H9 (cell line): ENCODE measurements at regions not wholly inside any gene's neighbourhood (a gene's known extent, or its start where the extent isn't known, plus 50 kb on each side); places are given as distances from the start of the nearest gene placed in this dataset.

Source experiments
- DNase-seq: peaks from one replicate; pipeline ENCODE4 v3.0.0-alpha.2; 2017
- H2AFZ ChIP-seq: one replicate; pipeline ENCODE4 v1.6.1; 2013; ENCODE audit warnings: mild to moderate bottlenecking, low read length, control low read depth, moderate library complexity
- H2AK5ac ChIP-seq: 2 replicates; pipeline ENCODE4 v1.6.1; 2013; ENCODE audit warnings: low read length, control low read depth, mixed read lengths; ENCODE audit not compliant: insufficient read length
- H2BK120ac ChIP-seq: one replicate; pipeline ENCODE4 v1.6.1; 2013; ENCODE audit warnings: low read depth, mild to moderate bottlenecking, low read length, control low read depth, inconsistent platforms; ENCODE audit not compliant: poor library complexity, severe bottlenecking
- H2BK12ac ChIP-seq: 2 replicates; pipeline ENCODE4 v1.6.1; 2013; ENCODE audit warnings: low read length, control low read depth, mixed read lengths, low read depth; ENCODE audit not compliant: insufficient read length
- H2BK15ac ChIP-seq: 2 replicates; pipeline ENCODE4 v1.6.1; 2013; ENCODE audit warnings: low read depth, low read length, control low read depth
- H2BK20ac ChIP-seq: one replicate; pipeline ENCODE4 v1.6.1; 2013; ENCODE audit warnings: low read depth, mild to moderate bottlenecking, low read length, control low read depth, inconsistent platforms; ENCODE audit not compliant: poor library complexity, severe bottlenecking
- H2BK5ac ChIP-seq: 2 replicates; pipeline ENCODE4 v1.6.1; 2013; ENCODE audit warnings: low read length, control low read depth, mixed read lengths; ENCODE audit not compliant: insufficient read length
- H3K14ac ChIP-seq: 2 replicates; pipeline ENCODE4 v1.6.1; 2013; ENCODE audit warnings: low read length, control low read depth; ENCODE audit not compliant: insufficient read depth
- H3K18ac ChIP-seq: 2 replicates; pipeline ENCODE4 v1.6.1; 2013; ENCODE audit warnings: low read depth, mild to moderate bottlenecking, mixed read lengths, low read length, control low read depth; ENCODE audit not compliant: insufficient read length
- H3K23ac ChIP-seq: 2 replicates; pipeline ENCODE4 v1.6.1; 2013; ENCODE audit warnings: low read length, control low read depth, mixed read lengths, low read depth; ENCODE audit not compliant: insufficient read length
- H3K23me2 ChIP-seq: 2 replicates; pipeline ENCODE4 v1.6.1; 2013; ENCODE audit warnings: low read depth, mild to moderate bottlenecking, mixed read lengths, low read length, control low read depth; ENCODE audit not compliant: insufficient read length, poor library complexity, severe bottlenecking
- H3K27ac ChIP-seq: 2 replicates; pipeline ENCODE4 v1.5.1; 2013; ENCODE audit warnings: low read length, control low read depth, mixed read lengths, low read depth; ENCODE audit not compliant: insufficient read length
- H3K27me3 ChIP-seq: 2 replicates; pipeline ENCODE4 v1.6.1; 2013; ENCODE audit warnings: low read length, control low read depth, inconsistent platforms; ENCODE audit not compliant: insufficient read depth
- H3K4ac ChIP-seq: 2 replicates; pipeline ENCODE4 v1.6.1; 2013; ENCODE audit warnings: low read depth, mild to moderate bottlenecking, control low read depth, inconsistent platforms, low read length, moderate library complexity
- H3K4me1 ChIP-seq: 2 replicates; pipeline ENCODE4 v1.6.1; 2013; ENCODE audit warnings: low read length, control low read depth, inconsistent platforms; ENCODE audit not compliant: insufficient read depth
- H3K4me2 ChIP-seq: 2 replicates; pipeline ENCODE4 v1.6.1; 2013; ENCODE audit warnings: low read length, control low read depth, mixed read lengths; ENCODE audit not compliant: insufficient read length, insufficient read depth
- H3K56ac ChIP-seq: 2 replicates; pipeline ENCODE4 v1.6.1; 2013; ENCODE audit warnings: low read depth, mild to moderate bottlenecking, mixed read lengths, low read length, control low read depth; ENCODE audit not compliant: insufficient read length
- H3K79me1 ChIP-seq: 2 replicates; pipeline ENCODE4 v1.6.1; 2013; ENCODE audit warnings: low read depth, mild to moderate bottlenecking, moderate library complexity, low read length, control low read depth, inconsistent platforms; ENCODE audit not compliant: insufficient read depth, poor library complexity, severe bottlenecking
- H3K79me2 ChIP-seq: 2 replicates; pipeline ENCODE4 v1.6.1; 2013; ENCODE audit warnings: low read length, control low read depth, inconsistent platforms; ENCODE audit not compliant: insufficient read depth
- H3K9ac ChIP-seq: 2 replicates; pipeline ENCODE4 v1.6.1; 2013; ENCODE audit warnings: low read length, control low read depth, mixed read lengths; ENCODE audit not compliant: insufficient read length; ENCODE audit errors: extremely low read depth
- H3K9me3 ChIP-seq: one replicate; pipeline ENCODE4 v1.6.1; 2013; ENCODE audit warnings: low read depth, low read length, inconsistent platforms; ENCODE audit not compliant: control insufficient read depth
- H3T11ph ChIP-seq: one replicate; pipeline ENCODE4 v1.6.1; 2013; ENCODE audit warnings: mild to moderate bottlenecking, low read length, control low read depth, inconsistent platforms
- H4K20me1 ChIP-seq: one replicate; pipeline ENCODE4 v1.6.1; 2013; ENCODE audit not compliant: control insufficient read depth, insufficient read length, insufficient read depth
- H4K5ac ChIP-seq: 2 replicates; pipeline ENCODE4 v1.6.1; 2013; ENCODE audit warnings: low read depth, mild to moderate bottlenecking, mixed read lengths, low read length, control low read depth; ENCODE audit not compliant: insufficient read length
- H4K8ac ChIP-seq: replicated peaks from 2 replicates; pipeline ENCODE4 v1.6.1; 2013; ENCODE audit warnings: low read length, control low read depth, mixed read lengths, low read depth; ENCODE audit not compliant: insufficient read length
- H4K91ac ChIP-seq: 2 replicates; pipeline ENCODE4 v1.6.1; 2013; ENCODE audit warnings: low read depth, mild to moderate bottlenecking, moderate library complexity, mixed read lengths, low read length, control low read depth; ENCODE audit not compliant: insufficient read length
- H3K27ac Mint-ChIP-seq, 3 experiments: 2 replicates in 2 of 3; 3 replicates in 1 of 3; pipeline ENCODE4 v1.8.0; 2020 to 2021; ENCODE audit warnings: mixed read lengths in 3 of 3, mild to moderate bottlenecking in 1 of 3, moderate library complexity in 1 of 3
- H3K27me3 Mint-ChIP-seq: 2 replicates; pipeline ENCODE4 v1.8.0; 2021; ENCODE audit warnings: low read depth, mild to moderate bottlenecking, moderate library complexity, mixed read lengths
- H3K36me3 Mint-ChIP-seq, 3 experiments: 2 replicates in 2 of 3; 3 replicates in 1 of 3; pipeline ENCODE4 v1.8.0; 2020 to 2021; ENCODE audit warnings: low read depth in 3 of 3, mixed read lengths in 3 of 3; ENCODE audit not compliant: insufficient read depth in 1 of 3
- H3K4me1 Mint-ChIP-seq, 2 experiments: 2 replicates each; pipeline ENCODE4 v1.8.0; 2020; ENCODE audit warnings: mixed read lengths in 2 of 2
- H3K4me3 Mint-ChIP-seq, 2 experiments: 2 replicates in 1 of 2; 3 replicates in 1 of 2; pipeline ENCODE4 v1.8.0; 2020 to 2021; ENCODE audit warnings: mild to moderate bottlenecking in 2 of 2, mixed read lengths in 2 of 2, moderate library complexity in 1 of 2
- H3K9me3 Mint-ChIP-seq, 2 experiments: 2 replicates in 1 of 2; 3 replicates in 1 of 2; pipeline ENCODE4 v1.8.0; 2020; ENCODE audit warnings: mild to moderate bottlenecking in 2 of 2, mixed read lengths in 2 of 2, moderate library complexity in 1 of 2
- WGBS: extraction: QIAGEN DNeasy Blood & Tissue Kit; methylation state at CpG from one replicate; pipeline ENCODE4 v1.1.7; 2013; ENCODE audit warnings: missing lambda C conversion rate, low lambda C conversion rate, mixed read lengths; ENCODE audit not compliant: insufficient read length; ENCODE audit errors: extremely low coverage; 5-methylcytosine and 5-hydroxymethylcytosine counted together
- TF ChIP-seq, protein P1 (sequence below): fragments of 200-600 bp; sonication (generic); conservative IDR thresholded peaks from 3 replicates; pipeline ENCODE4 v1.8.0; 2021; ENCODE audit warnings: antibody characterized with exemption, mild to moderate bottlenecking

DNA sequence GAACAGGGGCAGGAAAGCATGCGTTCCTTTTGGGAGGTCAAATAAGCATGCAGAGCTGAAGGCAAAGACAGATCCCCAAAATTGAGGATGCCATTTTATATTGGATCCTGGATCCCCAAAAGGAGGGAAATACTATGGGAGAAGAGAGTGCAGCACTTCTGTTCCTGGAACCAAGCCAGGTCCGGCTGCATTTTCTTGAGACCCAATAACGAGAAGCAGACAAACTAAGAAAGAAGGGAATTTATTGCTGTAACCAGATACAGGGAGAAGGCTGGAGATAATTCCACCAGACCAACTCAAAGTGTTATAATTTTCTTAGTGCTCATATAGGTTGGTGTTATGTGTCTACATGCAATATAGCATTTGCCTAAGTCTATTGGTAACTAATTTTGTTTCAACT, 60.8 kb downstream of the PDE6H start:
- no peaks in the 10 kb centered on the region for H3K9me3 ChIP-seq
- H2AK5ac ChIP-seq = no peak overlapping the region
- no peak overlapping the region for H3K27ac ChIP-seq
- no peaks in the 10 kb centered on the region for H3K79me2 ChIP-seq
- no peak overlapping the region for H2BK120ac ChIP-seq
- no peak overlapping the region for H2BK12ac ChIP-seq
- Mint-ChIP-seq H3K36me3 (peaks cover 0 to under 1% (median under 1%) of the 10 kb centered on the region in 3 experiments; a peak in 1 of 7 replicates), H3K27me3 (no peaks in the 10 kb centered on the region), H3K4me1 (peaks cover 31 to 32% of the 10 kb centered on the region in 2 experiments), H3K9me3 (peaks cover under 1 to 4% of the 10 kb centered on the region in 2 experiments; a peak in 4 of 5 replicates), H3K27ac (no peak overlapping the region), H3K4me3 (no peak overlapping the region)
- H2BK15ac ChIP-seq = no peak overlapping the region
- H4K5ac ChIP-seq = no peak overlapping the region
- no peaks in the 10 kb centered on the region for H3K79me1 ChIP-seq
- DNase-seq = no peak
- H3T11ph ChIP-seq = no peak overlapping the region
- no peak overlapping the region for H3K23ac ChIP-seq
- H3K9ac ChIP-seq = no peak overlapping the region
- TF ChIP-seq, protein P1, sequence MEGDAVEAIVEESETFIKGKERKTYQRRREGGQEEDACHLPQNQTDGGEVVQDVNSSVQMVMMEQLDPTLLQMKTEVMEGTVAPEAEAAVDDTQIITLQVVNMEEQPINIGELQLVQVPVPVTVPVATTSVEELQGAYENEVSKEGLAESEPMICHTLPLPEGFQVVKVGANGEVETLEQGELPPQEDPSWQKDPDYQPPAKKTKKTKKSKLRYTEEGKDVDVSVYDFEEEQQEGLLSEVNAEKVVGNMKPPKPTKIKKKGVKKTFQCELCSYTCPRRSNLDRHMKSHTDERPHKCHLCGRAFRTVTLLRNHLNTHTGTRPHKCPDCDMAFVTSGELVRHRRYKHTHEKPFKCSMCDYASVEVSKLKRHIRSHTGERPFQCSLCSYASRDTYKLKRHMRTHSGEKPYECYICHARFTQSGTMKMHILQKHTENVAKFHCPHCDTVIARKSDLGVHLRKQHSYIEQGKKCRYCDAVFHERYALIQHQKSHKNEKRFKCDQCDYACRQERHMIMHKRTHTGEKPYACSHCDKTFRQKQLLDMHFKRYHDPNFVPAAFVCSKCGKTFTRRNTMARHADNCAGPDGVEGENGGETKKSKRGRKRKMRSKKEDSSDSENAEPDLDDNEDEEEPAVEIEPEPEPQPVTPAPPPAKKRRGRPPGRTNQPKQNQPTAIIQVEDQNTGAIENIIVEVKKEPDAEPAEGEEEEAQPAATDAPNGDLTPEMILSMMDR = no peak
- no peaks in the 10 kb centered on the region for H4K20me1 ChIP-seq
- H2AFZ ChIP-seq = no peak overlapping the region
- H3K18ac ChIP-seq = no peak overlapping the region
- no peak overlapping the region for H2BK20ac ChIP-seq
- H3K4ac ChIP-seq = no peak overlapping the region
- no peak overlapping the region for H2BK5ac ChIP-seq
- no peak overlapping the region for H4K8ac ChIP-seq
- H4K91ac ChIP-seq = no peak overlapping the region
- no peaks in the 10 kb centered on the region for H3K27me3 ChIP-seq
- WGBS = no CpG with 5 or more reads among the region's 3 CpGs
- H3K14ac ChIP-seq = no peak overlapping the region
- peaks cover 5% of the 10 kb centered on the region; the same call in 1 of the 2 replicates for H3K4me1 ChIP-seq
- H3K23me2 ChIP-seq = no peaks in the 10 kb centered on the region
- H3K56ac ChIP-seq = no peak overlapping the region
- no peak overlapping the region for H3K4me2 ChIP-seq
